ENCODE measurements at regions not wholly inside any gene's neighbourhood (a gene's known extent, or its start where the extent isn't known, plus 50 kb on each side); places are given as distances from the start of the nearest gene placed in this dataset.

GRCh38 chr5:136518814-136519213 is 153.5 kb upstream of the TRPC7 start:
- H3K27ac ChIP-seq (ENCODE audit: low read depth, low read length, poor library complexity, severe bottlenecking) = no peak overlapping the region
- no peaks in the 10 kb centered on the region for H3K9me3 ChIP-seq (ENCODE audit: low read depth, low read length, poor library complexity, severe bottlenecking)
- intact Hi-C loops (cut with micrococcal nuclease; ENCODE audit: unreplicated experiment) = no loop called here
- POLR2A ChIA-PET (ENCODE audit: low non-redundant PET) = no interaction called here
- DNase-seq (ENCODE audit: low spot score) = no peak
- H3K27me3 ChIP-seq (replicated peaks; ENCODE audit: insufficient read depth, low read depth, low read length, poor library complexity) = peaks cover 58% of the 10 kb centered on the region
- no peaks in the 10 kb centered on the region for H3K4me1 ChIP-seq (ENCODE audit: insufficient read depth, low read length, poor library complexity, severe bottlenecking)
- BruUV-seq (replicated peaks) = no TSS peak
- H3K4me3 ChIP-seq (ENCODE audit: low read depth, low read length, poor library complexity, severe bottlenecking) = no peak overlapping the region
- no peaks in the 10 kb centered on the region for H3K36me3 ChIP-seq (ENCODE audit: insufficient read depth, low read length, poor library complexity, severe bottlenecking)
- CTCF ChIA-PET = no interaction called here
- TF ChIP-seq EZH2 (IDR thresholded peaks at IDR 0.05; ENCODE audit: borderline replicate concordance, low read depth, low read length, poor library complexity, severe bottlenecking) = no peak
- TF ChIP-seq, protein P1, sequence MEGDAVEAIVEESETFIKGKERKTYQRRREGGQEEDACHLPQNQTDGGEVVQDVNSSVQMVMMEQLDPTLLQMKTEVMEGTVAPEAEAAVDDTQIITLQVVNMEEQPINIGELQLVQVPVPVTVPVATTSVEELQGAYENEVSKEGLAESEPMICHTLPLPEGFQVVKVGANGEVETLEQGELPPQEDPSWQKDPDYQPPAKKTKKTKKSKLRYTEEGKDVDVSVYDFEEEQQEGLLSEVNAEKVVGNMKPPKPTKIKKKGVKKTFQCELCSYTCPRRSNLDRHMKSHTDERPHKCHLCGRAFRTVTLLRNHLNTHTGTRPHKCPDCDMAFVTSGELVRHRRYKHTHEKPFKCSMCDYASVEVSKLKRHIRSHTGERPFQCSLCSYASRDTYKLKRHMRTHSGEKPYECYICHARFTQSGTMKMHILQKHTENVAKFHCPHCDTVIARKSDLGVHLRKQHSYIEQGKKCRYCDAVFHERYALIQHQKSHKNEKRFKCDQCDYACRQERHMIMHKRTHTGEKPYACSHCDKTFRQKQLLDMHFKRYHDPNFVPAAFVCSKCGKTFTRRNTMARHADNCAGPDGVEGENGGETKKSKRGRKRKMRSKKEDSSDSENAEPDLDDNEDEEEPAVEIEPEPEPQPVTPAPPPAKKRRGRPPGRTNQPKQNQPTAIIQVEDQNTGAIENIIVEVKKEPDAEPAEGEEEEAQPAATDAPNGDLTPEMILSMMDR (conservative IDR thresholded peaks at IDR 0.05; ENCODE audit: low read depth, low read length) = no peak

DNA sequence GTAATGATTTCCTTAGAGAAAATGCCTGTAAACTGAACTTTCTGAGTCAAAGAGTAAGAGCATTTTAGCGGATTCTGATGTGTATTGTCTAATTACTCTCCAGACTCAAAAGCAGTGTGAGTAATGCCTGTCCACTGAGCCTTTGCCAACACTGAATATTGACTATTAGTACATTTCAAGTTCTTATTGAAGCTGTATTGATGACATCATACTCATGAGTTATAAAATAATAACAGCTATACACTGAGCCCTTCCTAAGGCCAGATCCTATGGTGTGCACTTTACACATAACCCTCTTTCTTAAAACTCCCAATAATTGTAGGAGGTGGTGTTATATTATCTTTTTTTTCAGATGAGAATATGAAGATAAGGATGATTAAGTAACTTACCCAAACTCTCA is 152.8 kb upstream of the TRPC7 start:
- H3K36me3 ChIP-seq (ENCODE audit: insufficient read depth, low read length, poor library complexity, severe bottlenecking) = no peaks in the 10 kb centered on the region
- H3K4me1 ChIP-seq (ENCODE audit: insufficient read depth, low read length, poor library complexity, severe bottlenecking) = no peaks in the 10 kb centered on the region
- no peak overlapping the region for H3K4me3 ChIP-seq (ENCODE audit: low read depth, low read length, poor library complexity, severe bottlenecking)
- ChIA-PET CTCF (no interaction called here), POLR2A (ENCODE audit: low non-redundant PET) (no interaction called here)
- intact Hi-C loops (cut with micrococcal nuclease; ENCODE audit: unreplicated experiment) = no loop called here
- H3K9me3 ChIP-seq (ENCODE audit: low read depth, low read length, poor library complexity, severe bottlenecking) = no peaks in the 10 kb centered on the region
- BruUV-seq (replicated peaks) = no TSS peak
- H3K27me3 ChIP-seq (replicated peaks; ENCODE audit: insufficient read depth, low read depth, low read length, poor library complexity) = peaks cover 58% of the 10 kb centered on the region
- no peak for DNase-seq (ENCODE audit: low spot score)
- TF ChIP-seq EZH2 (IDR thresholded peaks at IDR 0.05; ENCODE audit: borderline replicate concordance, low read depth, low read length, poor library complexity, severe bottlenecking) = no peak
- TF ChIP-seq, protein P1 (conservative IDR thresholded peaks at IDR 0.05; ENCODE audit: low read depth, low read length) = no peak
- H3K27ac ChIP-seq (ENCODE audit: low read depth, low read length, poor library complexity, severe bottlenecking) = no peak overlapping the region

GRCh38 chr5:136517755-136518154 is 152.4 kb upstream of the TRPC7 start:
- ChIA-PET POLR2A (ENCODE audit: low non-redundant PET) (no interaction called here), CTCF (no interaction called here)
- Histone ChIP-seq H3K9me3 (ENCODE audit: low read depth, low read length, poor library complexity, severe bottlenecking) (no peaks in the 10 kb centered on the region), H3K27ac (ENCODE audit: low read depth, low read length, poor library complexity, severe bottlenecking) (no peak overlapping the region), H3K4me1 (ENCODE audit: insufficient read depth, low read length, poor library complexity, severe bottlenecking) (no peaks in the 10 kb centered on the region), H3K4me3 (ENCODE audit: low read depth, low read length, poor library complexity, severe bottlenecking) (no peak overlapping the region), H3K27me3 (replicated peaks; ENCODE audit: insufficient read depth, low read depth, low read length, poor library complexity) (peaks cover 61% of the 10 kb centered on the region), H3K36me3 (ENCODE audit: insufficient read depth, low read length, poor library complexity, severe bottlenecking) (no peaks in the 10 kb centered on the region)
- BruUV-seq (replicated peaks) = no TSS peak
- TF ChIP-seq, protein P1 (conservative IDR thresholded peaks at IDR 0.05; ENCODE audit: low read depth, low read length) = no peak
- TF ChIP-seq EZH2 (IDR thresholded peaks at IDR 0.05; ENCODE audit: borderline replicate concordance, low read depth, low read length, poor library complexity, severe bottlenecking) = no peak
- intact Hi-C loops (cut with micrococcal nuclease; ENCODE audit: unreplicated experiment) = no loop called here
- no peak for DNase-seq (ENCODE audit: low spot score)

Data from A673 (cell line).